Central memory CD8-positive, alpha-beta T cell (primary cell): ENCODE measurements at regions not wholly inside any gene's neighbourhood (a gene's known extent, or its start where the extent isn't known, plus 50 kb on each side); places are given as distances from the start of the nearest gene placed in this dataset.

Experiments used
- ATAC-seq: fragments of 150-1000 bp; cut with Tn5 transposase; replicated peaks from 2 replicates; pipeline ENCODE4 v1.10.0; 2022; ENCODE audit warnings: mild to moderate bottlenecking, moderate FRiP score, moderate number of reproducible peaks; ENCODE audit not compliant: poor library complexity, severe bottlenecking; ENCODE audit errors: extremely low read depth
- DNase-seq, 2 donors: peaks; one replicate each; pipeline ENCODE4 v3.0.0; 2021; ENCODE audit warnings: low spot score in 2 of 2
- H3K27ac Mint-ChIP-seq: one replicate; pipeline ENCODE4 v1.8.0; 2022; ENCODE audit warnings: low read depth, mild to moderate bottlenecking, moderate library complexity, mixed read lengths
- H3K27me3 Mint-ChIP-seq: one replicate; pipeline ENCODE4 v1.8.0; 2022; ENCODE audit warnings: mixed read lengths
- H3K36me3 Mint-ChIP-seq: one replicate; pipeline ENCODE4 v1.8.0; 2022; ENCODE audit warnings: mild to moderate bottlenecking, moderate library complexity, mixed read lengths; ENCODE audit not compliant: insufficient read depth
- H3K4me1 Mint-ChIP-seq: one replicate; pipeline ENCODE4 v1.8.0; 2022; ENCODE audit warnings: mixed read lengths
- H3K4me3 Mint-ChIP-seq: one replicate; pipeline ENCODE4 v1.8.0; 2022; ENCODE audit warnings: mild to moderate bottlenecking, moderate library complexity, mixed read lengths
- H3K9me3 Mint-ChIP-seq: one replicate; pipeline ENCODE4 v1.8.0; 2022; ENCODE audit warnings: mixed read lengths

- Mint-ChIP-seq H3K36me3 (no peaks in the 10 kb centered on the region), H3K4me3 (no peak overlapping the region), H3K4me1 (no peaks in the 10 kb centered on the region), H3K27me3 (peaks cover 62% of the 10 kb centered on the region), H3K9me3 (no peaks in the 10 kb centered on the region), H3K27ac (no peak overlapping the region)
- ATAC-seq (no peak), DNase-seq (no peak)
These were observed 83.4 kb downstream of the C13orf42 start for GRCh38 chr13:51027644-51028043.

- DNase-seq (no peak), ATAC-seq (no peak)
- H3K4me1 Mint-ChIP-seq = no peaks in the 10 kb centered on the region
- no peak overlapping the region for H3K4me3 Mint-ChIP-seq
- no peak overlapping the region for H3K27ac Mint-ChIP-seq
- peaks cover 75% of the 10 kb centered on the region for H3K27me3 Mint-ChIP-seq
- H3K9me3 Mint-ChIP-seq = no peaks in the 10 kb centered on the region
- no peaks in the 10 kb centered on the region for H3K36me3 Mint-ChIP-seq
These were observed 85.1 kb downstream of the C13orf42 start for GRCh38 chr13:51026016-51026415.

- DNase-seq (no peak), ATAC-seq (no peak)
- Mint-ChIP-seq H3K9me3 (no peaks in the 10 kb centered on the region), H3K4me1 (no peaks in the 10 kb centered on the region), H3K27ac (no peak overlapping the region), H3K36me3 (no peaks in the 10 kb centered on the region), H3K4me3 (no peak overlapping the region), H3K27me3 (peaks cover 75% of the 10 kb centered on the region)
These were observed 85.7 kb downstream of the C13orf42 start for GRCh38 chr13:51025245-51025905.

- DNase-seq (no peak), ATAC-seq (no peak)
- Mint-ChIP-seq H3K9me3 (no peaks in the 10 kb centered on the region), H3K27me3 (peaks cover 68% of the 10 kb centered on the region), H3K36me3 (no peaks in the 10 kb centered on the region), H3K27ac (no peak overlapping the region), H3K4me1 (no peaks in the 10 kb centered on the region), H3K4me3 (no peak overlapping the region)
These were observed 89.3 kb downstream of the C13orf42 start for GRCh38 chr13:51021811-51022210.

- Mint-ChIP-seq H3K36me3 (no peaks in the 10 kb centered on the region), H3K27me3 (peaks cover 64% of the 10 kb centered on the region), H3K4me1 (no peaks in the 10 kb centered on the region), H3K27ac (no peak overlapping the region), H3K4me3 (no peak overlapping the region), H3K9me3 (no peaks in the 10 kb centered on the region)
- DNase-seq = no peak
- ATAC-seq = no peak
These were observed 90.5 kb downstream of the C13orf42 start for GRCh38 chr13:51020600-51020999.

- Mint-ChIP-seq H3K27ac (no peak overlapping the region), H3K36me3 (no peaks in the 10 kb centered on the region), H3K9me3 (no peaks in the 10 kb centered on the region), H3K4me3 (no peak overlapping the region), H3K27me3 (peaks cover 52% of the 10 kb centered on the region), H3K4me1 (no peaks in the 10 kb centered on the region)
- DNase-seq = no peak
- ATAC-seq = no peak
These were observed 92.0 kb downstream of the C13orf42 start for GRCh38 chr13:51019026-51019425.

- no peak overlapping the region for H3K27ac Mint-ChIP-seq
- H3K27me3 Mint-ChIP-seq = peaks cover 37% of the 10 kb centered on the region
- no peaks in the 10 kb centered on the region for H3K9me3 Mint-ChIP-seq
- H3K4me1 Mint-ChIP-seq = no peaks in the 10 kb centered on the region
- DNase-seq (no peak), ATAC-seq (no peak)
- H3K36me3 Mint-ChIP-seq = no peaks in the 10 kb centered on the region
- H3K4me3 Mint-ChIP-seq = no peak overlapping the region
These were observed 93.6 kb downstream of the C13orf42 start for GRCh38 chr13:51017516-51017915.

- Mint-ChIP-seq H3K4me3 (no peak overlapping the region), H3K4me1 (no peaks in the 10 kb centered on the region), H3K9me3 (no peaks in the 10 kb centered on the region), H3K27ac (no peak overlapping the region), H3K36me3 (peaks cover 2% of the 10 kb centered on the region), H3K27me3 (peaks cover 25% of the 10 kb centered on the region)
- DNase-seq (no peak), ATAC-seq (no peak)
These were observed 95.1 kb downstream of the C13orf42 start for GRCh38 chr13:51015973-51016372.

- no peaks in the 10 kb centered on the region for H3K4me1 Mint-ChIP-seq
- H3K27me3 Mint-ChIP-seq = peaks cover 6% of the 10 kb centered on the region
- no peaks in the 10 kb centered on the region for H3K9me3 Mint-ChIP-seq
- H3K4me3 Mint-ChIP-seq = no peak overlapping the region
- DNase-seq (no peak), ATAC-seq (no peak)
- H3K27ac Mint-ChIP-seq = no peak overlapping the region
- peaks cover 2% of the 10 kb centered on the region for H3K36me3 Mint-ChIP-seq
These were observed 100.0 kb downstream of the RNASEH2B start for GRCh38 chr13:51009597-51009996.

GRCh38 chr13:51007216-51007615, 97.6 kb downstream of the RNASEH2B start:
- peaks cover 30% of the 10 kb centered on the region for H3K27me3 Mint-ChIP-seq
- no peak overlapping the region for H3K4me3 Mint-ChIP-seq
- ATAC-seq (no peak), DNase-seq (no peak)
- H3K9me3 Mint-ChIP-seq = no peaks in the 10 kb centered on the region
- H3K36me3 Mint-ChIP-seq = peaks cover under 1% of the 10 kb centered on the region
- H3K27ac Mint-ChIP-seq = no peak overlapping the region
- no peaks in the 10 kb centered on the region for H3K4me1 Mint-ChIP-seq

- Mint-ChIP-seq H3K4me3 (no peak overlapping the region), H3K4me1 (no peaks in the 10 kb centered on the region), H3K9me3 (no peaks in the 10 kb centered on the region), H3K27me3 (peaks cover 36% of the 10 kb centered on the region), H3K36me3 (no peaks in the 10 kb centered on the region), H3K27ac (no peak overlapping the region)
- no peak for ATAC-seq
- no peak for DNase-seq
These were observed 96.7 kb downstream of the RNASEH2B start for GRCh38 chr13:51006067-51006845.
